ENCODE measurements at regions not wholly inside any gene's neighbourhood (a gene's known extent, or its start where the extent isn't known, plus 50 kb on each side); places are given as distances from the start of the nearest gene placed in this dataset.

DNA sequence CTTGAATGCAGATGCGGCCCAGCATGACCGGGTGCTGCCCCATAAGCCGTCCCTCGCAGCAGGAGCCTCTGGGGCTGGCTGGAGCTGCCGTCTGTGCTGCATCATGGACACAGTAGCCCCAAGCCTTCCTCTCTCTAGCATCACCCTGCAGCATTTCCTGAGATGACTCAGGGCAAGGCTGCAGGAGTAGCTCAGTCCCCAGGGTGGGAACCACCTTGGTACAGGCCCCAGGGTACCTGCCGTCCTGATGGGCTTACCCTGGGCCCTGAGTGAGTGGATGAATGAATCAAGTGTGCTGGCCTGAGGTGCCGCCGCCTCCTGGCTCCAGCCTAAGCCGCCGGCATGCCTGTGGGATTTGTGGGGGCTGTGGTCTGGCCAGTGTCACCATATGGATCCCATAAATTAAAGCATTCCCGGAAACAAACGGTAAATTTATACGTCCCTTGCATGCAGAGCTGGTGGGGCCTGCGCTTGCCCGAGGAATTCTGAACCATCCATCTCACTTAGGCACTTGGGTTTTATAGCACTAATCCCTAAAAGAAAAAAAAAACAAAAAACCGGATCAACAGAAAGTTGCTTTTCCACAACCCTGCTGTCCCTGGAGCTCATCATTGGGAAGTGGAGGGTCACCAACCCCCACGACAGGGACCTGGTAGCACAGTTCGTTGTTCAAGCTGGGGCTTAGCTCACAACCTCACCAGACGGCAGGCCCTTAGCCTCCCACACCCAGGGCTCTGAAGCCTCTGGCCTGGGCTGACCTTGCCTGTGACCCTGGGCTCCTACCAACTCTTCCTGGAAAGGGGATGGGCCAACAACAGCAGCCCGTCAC lies 242.6 kb upstream of the CIBAR2 start:
- TF ChIP-seq, protein P1, sequence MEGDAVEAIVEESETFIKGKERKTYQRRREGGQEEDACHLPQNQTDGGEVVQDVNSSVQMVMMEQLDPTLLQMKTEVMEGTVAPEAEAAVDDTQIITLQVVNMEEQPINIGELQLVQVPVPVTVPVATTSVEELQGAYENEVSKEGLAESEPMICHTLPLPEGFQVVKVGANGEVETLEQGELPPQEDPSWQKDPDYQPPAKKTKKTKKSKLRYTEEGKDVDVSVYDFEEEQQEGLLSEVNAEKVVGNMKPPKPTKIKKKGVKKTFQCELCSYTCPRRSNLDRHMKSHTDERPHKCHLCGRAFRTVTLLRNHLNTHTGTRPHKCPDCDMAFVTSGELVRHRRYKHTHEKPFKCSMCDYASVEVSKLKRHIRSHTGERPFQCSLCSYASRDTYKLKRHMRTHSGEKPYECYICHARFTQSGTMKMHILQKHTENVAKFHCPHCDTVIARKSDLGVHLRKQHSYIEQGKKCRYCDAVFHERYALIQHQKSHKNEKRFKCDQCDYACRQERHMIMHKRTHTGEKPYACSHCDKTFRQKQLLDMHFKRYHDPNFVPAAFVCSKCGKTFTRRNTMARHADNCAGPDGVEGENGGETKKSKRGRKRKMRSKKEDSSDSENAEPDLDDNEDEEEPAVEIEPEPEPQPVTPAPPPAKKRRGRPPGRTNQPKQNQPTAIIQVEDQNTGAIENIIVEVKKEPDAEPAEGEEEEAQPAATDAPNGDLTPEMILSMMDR (IDR thresholded peaks at IDR 0.05), result no peak
- no peak for TF ChIP-seq EP300 (IDR thresholded peaks at IDR 0.05)
